Testis (tissue), 2 donors: ENCODE measurements at regions not wholly inside any gene's neighbourhood (a gene's known extent, or its start where the extent isn't known, plus 50 kb on each side); places are given as distances from the start of the nearest gene placed in this dataset.

Experiments
- POLR2A ChIP-seq: fragments of 450-650 bp; IDR thresholded peaks from one replicate; pipeline ENCODE4 v1.6.1; 2017; ENCODE audit warnings: antibody characterized with exemption, mild to moderate bottlenecking, moderate library complexity
- TF ChIP-seq, protein P1 (sequence below), 3 experiments: fragments of 450-650 bp in 2 of 3; fragments of 200-600 bp in 1 of 3; sonication (generic) in 1 of 3; IDR thresholded peaks; one replicate each; pipeline ENCODE4 v1.5.1; 2016 to 2019; ENCODE audit warnings: antibody characterized with exemption in 3 of 3, mild to moderate bottlenecking in 2 of 3, moderate library complexity in 1 of 3

DNA sequence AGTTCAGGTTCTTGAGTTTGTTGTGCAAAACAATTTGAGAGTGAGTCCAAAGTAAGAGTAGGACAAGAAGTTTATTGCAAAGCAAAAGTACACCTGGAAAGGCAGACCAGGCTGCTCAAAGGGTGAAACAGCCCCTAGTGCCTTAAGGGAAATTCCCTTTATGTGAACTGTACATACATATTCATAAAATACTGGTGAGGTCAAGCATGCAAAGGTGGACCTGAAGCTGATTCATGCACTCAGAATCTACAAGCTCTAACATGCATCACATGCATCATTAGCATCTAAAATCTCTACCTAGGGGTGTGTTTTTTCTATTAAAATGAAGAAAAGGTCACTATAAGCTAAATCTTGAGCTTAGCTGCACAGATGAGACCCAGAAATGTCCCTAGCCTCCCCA lies 266.9 kb downstream of the SPATA18 start:
- TF ChIP-seq, protein P1, sequence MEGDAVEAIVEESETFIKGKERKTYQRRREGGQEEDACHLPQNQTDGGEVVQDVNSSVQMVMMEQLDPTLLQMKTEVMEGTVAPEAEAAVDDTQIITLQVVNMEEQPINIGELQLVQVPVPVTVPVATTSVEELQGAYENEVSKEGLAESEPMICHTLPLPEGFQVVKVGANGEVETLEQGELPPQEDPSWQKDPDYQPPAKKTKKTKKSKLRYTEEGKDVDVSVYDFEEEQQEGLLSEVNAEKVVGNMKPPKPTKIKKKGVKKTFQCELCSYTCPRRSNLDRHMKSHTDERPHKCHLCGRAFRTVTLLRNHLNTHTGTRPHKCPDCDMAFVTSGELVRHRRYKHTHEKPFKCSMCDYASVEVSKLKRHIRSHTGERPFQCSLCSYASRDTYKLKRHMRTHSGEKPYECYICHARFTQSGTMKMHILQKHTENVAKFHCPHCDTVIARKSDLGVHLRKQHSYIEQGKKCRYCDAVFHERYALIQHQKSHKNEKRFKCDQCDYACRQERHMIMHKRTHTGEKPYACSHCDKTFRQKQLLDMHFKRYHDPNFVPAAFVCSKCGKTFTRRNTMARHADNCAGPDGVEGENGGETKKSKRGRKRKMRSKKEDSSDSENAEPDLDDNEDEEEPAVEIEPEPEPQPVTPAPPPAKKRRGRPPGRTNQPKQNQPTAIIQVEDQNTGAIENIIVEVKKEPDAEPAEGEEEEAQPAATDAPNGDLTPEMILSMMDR (IDR thresholded peaks at IDR 0.05): no peak
- no peak for TF ChIP-seq POLR2A
